ENCODE measurements at regions not wholly inside any gene's neighbourhood (a gene's known extent, or its start where the extent isn't known, plus 50 kb on each side); places are given as distances from the start of the nearest gene placed in this dataset.
"Not testable (repeated sequence)": the region's sequence is repeated elsewhere in the genome, so short reads cannot be mapped to it uniquely, and the experiment has no call there.

GRCh38 chr6:9795880-9796279, 619.0 kb downstream of the TFAP2A start:
- DNase-seq = no peak

- no peak for DNase-seq
Measured at GRCh38 chr6:9789201-9789600, 625.7 kb downstream of the TFAP2A start.

GRCh38 chr6:9784786-9785185, 630.1 kb downstream of the TFAP2A start:
- no peak for DNase-seq

- no peak for DNase-seq
Measured at GRCh38 chr6:9783567-9783966, 631.3 kb downstream of the TFAP2A start.

DNA sequence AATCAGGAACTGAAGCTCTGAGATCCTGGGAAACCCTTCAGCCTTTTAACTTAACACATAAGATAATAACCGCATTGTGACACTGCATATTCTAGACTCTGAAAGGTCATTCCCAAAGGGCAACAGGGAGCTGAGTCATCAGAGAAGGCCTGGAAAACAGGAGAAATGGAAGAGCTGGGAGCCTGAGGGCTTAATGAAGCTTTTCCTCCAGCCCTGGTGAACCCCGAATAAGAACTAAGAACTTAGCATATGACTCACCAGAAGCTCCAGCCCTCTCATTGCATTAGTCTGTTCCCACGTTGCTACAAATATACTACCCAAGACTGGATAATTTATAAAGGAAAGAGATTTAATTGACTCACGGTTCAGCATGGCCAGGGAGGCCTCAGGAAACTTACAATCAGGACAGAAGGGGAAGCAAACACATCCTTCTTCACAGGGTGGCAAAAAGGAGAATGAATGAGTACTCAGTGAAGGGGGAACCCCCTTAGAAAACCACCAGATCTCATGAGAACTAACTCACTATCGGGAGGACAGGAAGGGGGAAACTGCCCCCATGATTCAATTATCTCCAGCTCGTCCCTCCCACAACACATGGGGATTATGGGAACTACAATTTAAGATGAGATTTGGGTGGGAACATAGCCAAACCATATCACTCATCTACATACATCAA, 648.5 kb downstream of the TFAP2A start:
- DNase-seq = no peak

- DNase-seq = no peak
Measured at GRCh38 chr6:9761220-9761619, 653.7 kb downstream of the TFAP2A start.

- no peak for DNase-seq
Measured at GRCh38 chr6:9754515-9754914, 660.4 kb downstream of the TFAP2A start.

GRCh38 chr6:9745966-9746365, 668.9 kb downstream of the TFAP2A start:
- DNase-seq = no peak

- DNase-seq = no peak
Measured at GRCh38 chr6:9745476-9745875, 669.4 kb downstream of the TFAP2A start.

- no peak for DNase-seq
Measured at GRCh38 chr6:9744119-9744518, 670.8 kb downstream of the TFAP2A start.

- DNase-seq = no peak
Measured at GRCh38 chr6:9732056-9732455, 682.8 kb downstream of the TFAP2A start.

GRCh38 chr6:9725776-9726175, 689.1 kb downstream of the TFAP2A start:
- not testable (repeated sequence) for DNase-seq

GRCh38 chr6:9717568-9717967, 697.3 kb downstream of the TFAP2A start:
- DNase-seq = no peak

DNA sequence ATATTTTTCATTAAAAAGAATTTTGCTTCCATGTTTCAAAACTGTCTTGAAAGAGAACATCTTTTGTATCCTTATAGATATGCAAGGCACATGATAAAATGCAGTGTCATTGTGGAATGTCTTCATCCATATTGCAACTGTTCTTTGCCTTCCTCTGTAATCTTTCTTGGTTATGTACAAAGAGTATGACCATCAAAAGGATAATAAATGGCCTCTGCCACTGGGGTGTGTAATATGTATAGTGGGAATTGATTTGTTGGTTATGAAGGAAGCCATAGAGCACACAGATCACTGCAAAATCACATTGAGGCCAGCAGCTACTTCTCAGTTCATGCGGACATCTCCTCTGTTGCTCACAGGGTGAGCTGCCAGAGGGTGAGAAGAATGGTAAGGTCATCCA, 703.5 kb downstream of the TFAP2A start:
- DNase-seq = no peak

GRCh38 chr6:9710574-9710973, 704.3 kb downstream of the TFAP2A start:
- no peak for DNase-seq

GRCh38 chr6:9708600-9708999, 706.3 kb downstream of the TFAP2A start:
- DNase-seq = no peak

- no peak for DNase-seq
Measured at GRCh38 chr6:9704989-9705388, 709.9 kb downstream of the TFAP2A start.

- DNase-seq = no peak
Measured at GRCh38 chr6:9702914-9703313, 712.0 kb downstream of the TFAP2A start.

GRCh38 chr6:9699888-9700287, 715.0 kb downstream of the TFAP2A start:
- DNase-seq = no peak

DNA sequence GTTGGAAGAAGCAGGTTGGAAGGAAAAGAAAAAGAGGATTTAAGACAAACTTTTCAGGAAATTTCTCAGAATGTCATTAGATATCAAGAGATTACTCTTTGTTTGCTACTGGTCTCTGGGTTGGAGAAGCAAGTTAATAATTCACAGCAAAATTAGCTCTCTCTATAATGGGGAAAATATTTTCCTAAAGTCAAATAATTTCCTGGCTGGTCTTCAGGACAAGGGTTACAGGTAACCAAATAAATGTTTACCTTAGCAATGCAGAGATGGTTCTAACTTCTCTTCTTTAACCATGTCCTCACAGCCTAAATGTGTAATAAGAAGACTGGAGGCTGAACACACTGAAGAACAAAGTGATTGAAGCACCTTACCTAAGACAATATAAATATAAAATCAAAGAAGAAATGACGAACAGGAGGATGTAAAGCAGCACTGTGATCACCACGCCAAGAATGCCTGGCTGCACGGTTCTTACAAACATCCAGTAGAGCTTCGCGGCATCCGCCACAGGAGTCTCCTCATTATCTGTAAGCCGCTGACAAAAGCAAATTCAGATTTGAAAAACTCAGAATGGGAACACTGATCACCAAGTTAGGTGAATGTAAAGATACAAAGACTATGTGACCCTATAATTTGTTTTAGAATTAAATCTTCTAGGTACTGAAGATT, 717.5 kb downstream of the TFAP2A start:
- DNase-seq = no peak

DNA sequence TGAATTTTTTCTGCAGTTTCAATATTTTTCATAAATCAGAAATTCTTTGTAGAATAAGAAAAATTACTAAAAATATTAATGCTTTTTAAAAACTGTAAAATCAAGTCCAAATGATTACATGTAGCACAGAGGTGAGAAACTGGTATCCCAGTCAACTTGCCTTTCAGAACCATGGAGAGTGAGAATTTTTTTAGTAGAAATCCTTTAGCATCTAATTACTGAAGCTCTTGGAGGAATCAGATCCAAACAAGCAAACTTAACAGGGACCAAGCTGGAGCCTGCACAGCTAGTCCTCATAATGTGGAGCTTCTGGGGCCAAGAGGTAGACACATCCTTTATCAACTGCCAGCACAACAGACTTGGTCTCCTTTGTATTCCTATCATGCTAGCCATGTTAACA, 724.5 kb downstream of the TFAP2A start:
- DNase-seq = no peak

GRCh38 chr6:9680727-9681126, 734.1 kb downstream of the TFAP2A start:
- DNase-seq = not testable (repeated sequence)

DNA sequence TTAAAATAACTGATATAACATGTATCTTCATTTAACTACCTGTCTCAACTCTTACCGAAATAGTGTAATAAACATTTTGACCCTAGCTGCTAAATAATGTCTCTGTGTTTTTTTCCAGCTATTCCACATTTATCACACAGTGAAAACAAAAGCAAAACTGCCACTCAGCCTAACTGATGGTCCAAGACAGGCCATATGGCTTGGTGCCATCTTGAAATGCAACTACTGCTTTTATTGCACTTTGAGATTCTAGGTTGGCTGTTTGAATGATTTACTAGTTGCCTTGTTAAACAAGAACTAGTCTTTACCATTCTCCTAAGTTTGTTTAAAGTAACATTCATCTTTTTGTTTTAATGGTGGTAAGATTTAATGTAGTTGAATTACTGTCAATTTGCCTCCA, 739.8 kb downstream of the TFAP2A start:
- no peak for DNase-seq

GRCh38 chr6:9659848-9660247, 755.0 kb downstream of the TFAP2A start:
- no peak for DNase-seq

- DNase-seq = no peak
Measured at GRCh38 chr6:9657994-9658393, 756.9 kb downstream of the TFAP2A start.
